SH-SY5Y (cell line): ENCODE measurements at regions not wholly inside any gene's neighbourhood (a gene's known extent, or its start where the extent isn't known, plus 50 kb on each side); places are given as distances from the start of the nearest gene placed in this dataset.

ENCODE experiments used
- GATA2 ChIP-seq: IDR thresholded peaks from 2 replicates; pipeline ENCODE4 v1.6.1; 2011; ENCODE audit warnings: mild to moderate bottlenecking, low read depth, low read length
- GATA3 ChIP-seq: IDR thresholded peaks from 2 replicates; pipeline ENCODE4 v1.6.1; 2011; ENCODE audit warnings: low read depth, mild to moderate bottlenecking, low read length, moderate library complexity

DNA sequence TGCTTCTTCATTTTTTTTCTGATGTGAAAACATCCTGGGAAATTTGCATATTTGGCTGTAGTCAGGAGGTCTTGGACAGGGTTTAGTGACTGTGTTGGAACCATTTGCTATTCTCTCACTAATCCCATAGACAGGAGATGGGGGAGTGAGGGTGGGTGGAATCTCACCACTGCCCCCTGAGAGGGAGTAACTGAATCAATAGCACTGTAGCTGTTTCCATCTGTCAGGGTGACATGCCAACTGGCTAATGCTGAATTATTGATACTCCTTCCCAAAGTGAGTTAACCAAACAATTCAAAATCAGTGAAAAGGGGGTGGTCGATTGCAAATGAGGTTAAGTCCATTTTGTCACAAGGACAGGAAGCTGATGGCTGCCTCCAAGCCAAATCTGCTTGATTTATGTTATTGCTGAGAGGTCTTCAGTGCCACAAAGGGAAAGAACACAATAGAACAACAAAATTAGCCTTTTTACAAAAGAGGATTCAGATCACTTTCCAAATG, 55.1 kb upstream of the B3GAT2 start:
- no peak for TF ChIP-seq GATA3
- TF ChIP-seq GATA2: no peak
